Stimulated activated CD4-positive, alpha-beta T cell treated with anti-CD3 and anti-CD28 coated beads, Interleukin-4, amount 100 ng/mL, for 24 hours (primary cell): ENCODE measurements at regions not wholly inside any gene's neighbourhood (a gene's known extent, or its start where the extent isn't known, plus 50 kb on each side); places are given as distances from the start of the nearest gene placed in this dataset.
"Not testable (repeated sequence)": the region's sequence is repeated elsewhere in the genome, so short reads cannot be mapped to it uniquely, and the experiment has no call there.

Experiments used
- DNase-seq: peaks from one replicate; pipeline ENCODE4 v3.0.0-alpha.2; 2020

GRCh38 chr16:60646631-60647030, 1389.6 kb downstream of the CDH8 start:
- no peak for DNase-seq

GRCh38 chr16:60645541-60645940, 1390.7 kb downstream of the CDH8 start:
- no peak for DNase-seq

DNA sequence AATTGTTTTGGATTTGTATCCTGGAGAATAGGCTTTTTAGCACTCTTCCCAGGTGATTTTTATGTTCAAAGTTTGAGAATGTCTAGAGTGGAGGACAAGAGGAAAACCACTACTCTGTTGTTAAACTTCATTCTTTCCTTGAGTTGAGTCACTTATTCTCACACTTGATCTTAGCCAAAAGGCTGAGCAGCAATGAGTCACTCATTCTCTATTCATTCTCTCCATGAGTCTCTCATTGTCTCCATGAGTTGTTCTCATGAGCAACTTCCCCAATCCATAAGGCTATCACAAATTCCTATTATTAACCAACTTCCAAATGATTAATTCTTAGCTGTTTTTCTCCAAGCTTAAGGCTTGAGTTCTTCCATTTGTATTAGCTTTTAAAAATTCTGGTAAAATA, 1393.3 kb downstream of the CDH8 start:
- DNase-seq: no peak

- DNase-seq: no peak
These were observed 1395.1 kb downstream of the CDH8 start for GRCh38 chr16:60641067-60641665.

DNA sequence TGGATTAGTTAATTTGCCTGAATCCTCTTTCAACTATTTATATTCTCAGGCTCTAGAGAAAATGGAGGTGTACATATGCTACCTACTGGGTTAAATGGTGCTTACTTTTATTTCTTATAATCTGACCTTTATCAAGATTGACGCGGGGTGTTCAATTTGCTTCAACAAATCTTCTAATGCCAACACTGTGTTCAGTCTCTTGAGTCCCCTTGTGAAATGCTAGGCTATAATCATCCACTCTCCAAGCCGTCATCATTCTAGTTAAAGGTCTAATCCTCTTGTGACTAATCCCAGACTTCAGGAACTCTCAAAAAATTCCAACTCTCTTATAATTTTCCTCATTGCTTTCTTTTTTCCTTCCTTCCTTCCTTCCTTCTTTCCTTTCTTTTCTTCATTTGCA, 1396.2 kb downstream of the CDH8 start:
- no peak for DNase-seq

- not testable (repeated sequence) for DNase-seq
These were observed 1399.6 kb downstream of the CDH8 start for GRCh38 chr16:60636636-60637035.

GRCh38 chr16:60636117-60636516, 1400.1 kb downstream of the CDH8 start:
- no peak for DNase-seq

- no peak for DNase-seq
These were observed 1400.7 kb downstream of the CDH8 start for GRCh38 chr16:60635548-60635947.

- no peak for DNase-seq
These were observed 1424.4 kb downstream of the CDH8 start for GRCh38 chr16:60611844-60612243.

DNA sequence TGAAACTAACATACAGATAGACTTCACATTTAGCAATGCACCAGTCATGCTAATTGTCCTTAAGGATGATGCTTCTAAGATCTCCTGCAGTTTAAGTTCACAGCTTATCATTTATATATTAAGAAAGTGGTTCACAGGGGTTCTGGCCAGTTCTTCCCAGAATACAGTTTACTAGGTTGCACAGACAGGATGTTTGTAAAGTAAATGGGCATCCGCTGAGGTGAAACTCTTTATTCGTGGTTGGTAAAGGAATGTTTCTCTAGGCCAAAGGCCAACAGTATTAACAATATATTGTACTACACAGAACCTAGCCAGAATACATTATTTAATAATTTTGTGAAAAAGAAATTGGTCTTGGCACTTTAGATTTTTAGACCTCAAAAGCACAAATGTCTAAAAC, 1427.3 kb downstream of the CDH8 start:
- no peak for DNase-seq

GRCh38 chr16:60605652-60606051, 1430.6 kb downstream of the CDH8 start:
- DNase-seq: not testable (repeated sequence)

DNA sequence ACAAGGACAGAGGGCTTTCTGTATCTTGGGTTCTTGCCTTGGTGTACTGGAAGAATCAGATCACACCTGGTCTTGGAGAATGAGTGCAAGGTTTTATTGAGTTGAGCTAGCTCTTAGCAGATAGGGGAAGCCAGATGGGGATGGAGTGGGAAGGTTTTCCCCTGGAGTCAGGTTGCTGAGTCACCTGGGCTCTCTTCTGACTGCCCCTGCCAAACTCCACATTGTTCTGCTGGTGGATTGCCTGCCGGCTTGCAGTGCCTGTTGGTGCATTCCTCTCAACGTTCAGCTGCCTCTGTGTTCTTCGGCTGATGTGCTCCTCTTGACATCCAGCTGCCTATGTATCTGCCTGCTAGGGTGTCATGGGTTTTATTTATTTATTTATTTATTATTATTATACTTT, 1431.1 kb downstream of the CDH8 start:
- DNase-seq: no peak

- DNase-seq: no peak
These were observed 1449.7 kb downstream of the CDH8 start for GRCh38 chr16:60586493-60586892.

GRCh38 chr16:60582528-60582927, 1453.7 kb downstream of the CDH8 start:
- DNase-seq: no peak

GRCh38 chr16:60566901-60567300, 1469.3 kb downstream of the CDH8 start:
- no peak for DNase-seq

DNA sequence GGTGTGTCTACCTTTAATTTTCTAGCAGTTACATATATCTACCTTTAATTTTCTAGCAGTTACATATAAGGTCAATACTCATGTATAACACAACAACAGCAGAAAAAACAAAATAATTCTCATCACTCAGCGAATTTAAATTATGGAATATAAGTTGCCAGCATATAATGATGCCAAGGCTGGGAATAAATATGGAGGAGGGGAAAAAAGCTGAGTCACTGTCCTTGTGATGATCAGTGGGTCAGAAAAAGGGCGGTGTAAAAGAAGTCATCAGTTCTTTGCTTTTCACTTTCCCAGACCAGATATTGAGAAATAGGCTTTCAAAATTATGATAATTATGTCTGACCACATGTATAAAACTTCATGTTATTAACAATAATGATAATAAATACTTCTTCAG, 1471.7 kb downstream of the CDH8 start:
- no peak for DNase-seq

- no peak for DNase-seq
These were observed 1473.1 kb downstream of the CDH8 start for GRCh38 chr16:60563166-60563565.

GRCh38 chr16:60558936-60559335, 1477.3 kb downstream of the CDH8 start:
- no peak for DNase-seq

- no peak for DNase-seq
These were observed 1483.0 kb downstream of the CDH8 start for GRCh38 chr16:60553090-60553757.

DNA sequence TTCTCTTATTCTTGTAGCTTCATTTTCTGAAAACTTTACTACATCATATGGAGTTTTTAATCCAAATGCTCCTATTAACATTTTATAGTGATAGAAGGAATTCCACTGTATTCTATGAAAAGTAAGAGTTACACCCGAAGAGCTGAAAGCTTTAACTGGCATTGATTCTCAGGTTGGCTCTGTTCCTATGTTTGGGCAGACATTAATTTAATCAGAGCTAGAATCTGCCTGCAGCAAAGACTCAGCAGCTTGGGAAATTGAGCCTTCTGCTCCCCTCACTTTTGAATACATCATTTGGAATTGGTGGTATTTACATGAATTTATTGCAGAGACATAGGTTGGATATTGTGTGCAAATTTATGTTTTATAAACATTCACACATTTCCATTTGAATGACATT, 1494.7 kb downstream of the CDH8 start:
- DNase-seq: no peak

GRCh38 chr16:60510941-60511340, 1525.3 kb downstream of the CDH8 start:
- DNase-seq: no peak

DNA sequence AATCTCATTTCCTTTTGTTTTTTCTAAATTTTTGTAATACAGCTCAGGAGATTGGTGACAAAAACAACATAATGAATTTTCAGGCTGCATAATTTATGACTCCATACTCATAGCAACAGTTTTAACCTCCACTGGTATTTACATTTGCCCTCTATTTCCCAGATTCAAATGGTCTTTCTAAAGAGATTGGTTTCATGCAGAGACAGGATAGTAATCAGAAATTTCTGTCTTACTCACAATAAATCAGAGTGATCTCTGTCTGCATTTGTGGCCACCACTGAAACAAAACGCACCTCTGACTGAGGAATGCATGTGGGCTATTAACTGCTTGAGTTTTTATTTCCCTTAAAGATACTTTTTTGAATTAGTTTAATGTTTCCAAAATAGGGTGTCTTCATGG, 1526.0 kb downstream of the CDH8 start:
- DNase-seq: no peak

DNA sequence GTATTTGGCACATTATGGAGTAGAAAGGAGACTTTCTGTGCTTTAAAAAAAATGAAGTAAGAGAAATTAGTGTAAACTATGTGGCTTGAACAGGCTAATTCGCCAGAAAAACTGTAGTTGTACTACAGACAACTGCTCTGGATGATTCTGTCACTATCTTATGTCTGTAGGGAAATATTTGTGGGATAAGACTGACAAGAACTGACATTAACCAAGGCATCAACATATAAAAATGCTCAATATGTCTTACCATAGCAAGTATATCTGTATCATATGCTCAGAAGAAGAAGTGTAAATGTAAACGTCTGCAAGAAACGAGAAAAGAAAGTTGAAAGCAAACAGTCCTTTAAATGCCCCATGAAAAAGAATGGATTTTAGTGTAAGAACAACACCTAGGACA, 1545.0 kb downstream of the CDH8 start:
- no peak for DNase-seq

GRCh38 chr16:60485872-60486489, 1550.3 kb downstream of the CDH8 start:
- DNase-seq: no peak

- no peak for DNase-seq
These were observed 1551.3 kb downstream of the CDH8 start for GRCh38 chr16:60484901-60485300.
